ENCODE measurements at regions not wholly inside any gene's neighbourhood (a gene's known extent, or its start where the extent isn't known, plus 50 kb on each side); places are given as distances from the start of the nearest gene placed in this dataset.
"Not testable (repeated sequence)": the region's sequence is repeated elsewhere in the genome, so short reads cannot be mapped to it uniquely, and the experiment has no call there.

DNA sequence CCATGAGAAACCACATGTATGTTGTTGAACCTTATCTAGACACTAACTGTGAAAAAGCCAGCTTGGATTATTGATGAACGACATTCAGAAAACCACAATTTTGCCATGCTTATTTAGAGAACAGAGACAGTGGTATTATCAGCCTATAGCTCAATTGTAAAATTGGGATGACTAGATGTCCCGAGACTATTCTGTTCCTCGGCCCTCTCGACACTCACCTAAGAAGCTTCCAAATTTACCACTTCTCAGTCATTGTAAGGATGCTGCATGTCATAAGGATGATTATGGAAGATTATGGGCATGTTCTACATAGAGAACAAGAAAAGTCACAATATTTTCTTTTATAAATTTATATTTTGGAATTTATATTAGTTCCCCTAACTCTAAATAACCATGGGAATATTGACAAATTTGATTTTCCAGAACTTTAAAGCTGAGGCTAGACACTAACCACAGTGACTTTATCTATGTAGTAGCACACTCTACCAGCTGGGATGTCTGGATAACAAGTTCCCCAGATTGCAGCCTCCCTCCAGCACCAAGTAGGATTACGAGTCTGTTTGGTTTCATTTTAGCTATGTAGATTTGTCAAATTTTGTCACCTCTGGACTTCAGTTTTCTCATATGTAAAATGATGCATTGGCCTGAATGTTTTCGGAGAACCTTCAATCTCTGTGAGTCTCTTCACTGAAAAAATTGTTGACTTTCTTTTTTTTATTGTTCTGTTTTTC lies 513.6 kb downstream of the IRS2 start:
- TF ChIP-seq, protein P1, sequence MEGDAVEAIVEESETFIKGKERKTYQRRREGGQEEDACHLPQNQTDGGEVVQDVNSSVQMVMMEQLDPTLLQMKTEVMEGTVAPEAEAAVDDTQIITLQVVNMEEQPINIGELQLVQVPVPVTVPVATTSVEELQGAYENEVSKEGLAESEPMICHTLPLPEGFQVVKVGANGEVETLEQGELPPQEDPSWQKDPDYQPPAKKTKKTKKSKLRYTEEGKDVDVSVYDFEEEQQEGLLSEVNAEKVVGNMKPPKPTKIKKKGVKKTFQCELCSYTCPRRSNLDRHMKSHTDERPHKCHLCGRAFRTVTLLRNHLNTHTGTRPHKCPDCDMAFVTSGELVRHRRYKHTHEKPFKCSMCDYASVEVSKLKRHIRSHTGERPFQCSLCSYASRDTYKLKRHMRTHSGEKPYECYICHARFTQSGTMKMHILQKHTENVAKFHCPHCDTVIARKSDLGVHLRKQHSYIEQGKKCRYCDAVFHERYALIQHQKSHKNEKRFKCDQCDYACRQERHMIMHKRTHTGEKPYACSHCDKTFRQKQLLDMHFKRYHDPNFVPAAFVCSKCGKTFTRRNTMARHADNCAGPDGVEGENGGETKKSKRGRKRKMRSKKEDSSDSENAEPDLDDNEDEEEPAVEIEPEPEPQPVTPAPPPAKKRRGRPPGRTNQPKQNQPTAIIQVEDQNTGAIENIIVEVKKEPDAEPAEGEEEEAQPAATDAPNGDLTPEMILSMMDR (IDR thresholded peaks at IDR 0.05; ENCODE audit: insufficient read depth, low read depth, low read length, missing control alignments), result no peak
- H3K4me3 ChIP-seq (ENCODE audit: low read depth, low read length), result no peak overlapping the region
- DNase-seq (ENCODE audit: low read depth), result no peak

DNA sequence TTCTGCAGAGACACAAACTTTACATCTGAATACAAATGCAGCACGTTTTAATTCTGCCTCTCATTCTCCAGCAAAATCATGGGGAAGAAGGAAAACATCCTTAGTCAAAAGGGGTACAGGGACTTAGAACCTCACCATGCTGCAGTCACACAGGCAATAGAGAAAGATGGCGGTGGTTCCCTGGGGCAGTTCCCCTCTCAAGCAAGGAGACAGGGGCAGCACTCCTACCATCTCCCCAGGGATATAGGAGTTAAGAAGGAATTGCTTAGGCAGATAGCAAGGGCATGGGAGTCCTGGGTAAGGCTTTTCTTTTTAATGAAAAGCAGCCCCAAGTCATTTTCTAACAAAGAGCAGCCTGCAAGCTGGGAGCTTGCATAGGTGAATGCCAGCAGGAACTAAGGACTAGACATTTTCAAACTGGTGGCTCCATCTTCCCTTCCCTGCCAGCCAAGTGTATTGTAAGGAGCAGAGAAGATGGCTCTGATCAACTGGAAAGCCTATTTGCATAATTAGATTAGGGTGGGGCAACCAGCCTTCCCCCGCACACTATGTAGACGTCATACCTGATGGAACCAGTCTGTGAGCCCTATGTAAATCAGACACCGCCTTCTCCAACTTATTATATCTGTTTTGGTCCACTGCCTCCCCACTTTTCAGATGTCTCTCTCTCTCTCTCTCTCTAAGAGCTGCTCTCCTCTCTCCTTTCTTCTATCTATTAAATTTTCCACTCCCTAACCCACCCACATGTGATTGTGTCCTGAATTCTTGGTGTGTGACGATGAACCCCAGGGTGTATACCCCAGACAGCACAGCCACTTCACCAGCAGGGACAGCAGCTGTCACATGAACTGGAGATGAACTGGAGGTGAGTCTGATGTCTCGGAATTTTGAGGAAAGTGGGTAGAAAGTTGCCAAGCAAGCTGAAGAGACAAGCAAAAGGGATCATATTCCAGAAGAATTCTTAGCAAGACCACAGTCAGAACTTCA lies 514.5 kb downstream of the IRS2 start:
- DNase-seq (ENCODE audit: low read depth), result no peak
- no peak overlapping the region for H3K4me3 ChIP-seq (ENCODE audit: low read depth, low read length)
- TF ChIP-seq, protein P1 (IDR thresholded peaks at IDR 0.05; ENCODE audit: insufficient read depth, low read depth, low read length, missing control alignments), result no peak

DNA sequence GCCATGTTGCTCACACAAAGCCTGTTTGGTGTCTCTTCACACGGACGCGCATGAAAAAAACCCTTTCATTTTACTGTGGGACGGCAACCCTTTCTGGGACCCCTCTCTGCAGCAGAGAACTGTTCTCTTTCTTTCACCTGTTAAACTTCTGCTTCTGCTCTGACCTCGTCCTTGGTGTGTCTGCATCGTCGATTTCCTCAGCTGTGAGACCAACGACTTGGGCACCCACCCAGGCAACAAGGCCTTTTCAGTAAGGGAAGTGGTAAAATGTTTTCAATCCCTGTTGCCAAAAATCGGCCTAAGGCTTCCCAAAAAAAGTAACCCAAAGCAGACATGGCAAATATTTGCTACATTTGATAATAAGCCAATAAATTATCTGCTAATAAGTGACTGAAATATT lies 515.3 kb downstream of the IRS2 start:
- DNase-seq (ENCODE audit: low read depth), result no peak
- TF ChIP-seq, protein P1 (IDR thresholded peaks at IDR 0.05; ENCODE audit: insufficient read depth, low read depth, low read length, missing control alignments), result no peak
- no peak overlapping the region for H3K4me3 ChIP-seq (ENCODE audit: low read depth, low read length)

DNA sequence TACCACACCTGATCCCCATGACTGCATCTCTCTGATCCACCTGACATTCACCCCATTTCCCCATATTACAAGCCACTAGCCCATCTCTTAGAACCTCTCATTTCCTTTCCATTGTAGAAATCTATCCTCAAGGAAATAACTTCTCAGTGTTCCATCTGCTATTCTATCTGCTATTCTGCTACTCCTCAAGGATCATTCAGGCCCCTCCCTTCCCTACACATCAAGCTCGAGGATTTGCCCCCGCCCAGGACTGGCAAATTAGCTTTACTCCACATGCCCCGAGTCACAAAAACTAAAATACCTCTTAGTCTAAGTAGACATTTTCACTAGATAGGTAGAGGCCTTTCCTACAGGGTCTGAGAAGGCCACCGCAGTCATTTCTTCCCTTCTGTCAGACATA lies 517.0 kb downstream of the IRS2 start:
- not testable (repeated sequence) for H3K4me3 ChIP-seq (ENCODE audit: low read depth, low read length); DNase-seq (ENCODE audit: low read depth)

DNA sequence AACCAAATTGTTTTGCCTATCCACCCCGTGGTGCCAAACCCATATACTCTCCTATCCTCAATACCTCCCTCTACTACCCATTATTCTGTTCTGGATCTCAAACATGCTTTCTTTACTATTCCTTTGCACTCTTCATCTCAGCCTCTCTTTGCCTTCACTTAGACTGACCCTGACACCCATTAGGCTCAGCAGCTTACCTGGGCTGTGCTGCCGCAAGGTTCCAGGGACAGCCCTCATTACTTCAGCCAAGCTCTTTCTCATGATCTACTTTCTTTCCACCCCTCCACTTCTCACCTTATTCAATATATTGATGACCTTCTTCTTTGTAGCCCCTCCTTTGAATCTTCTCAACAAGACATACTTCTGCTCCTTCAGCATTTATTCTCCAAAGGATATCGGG lies 517.9 kb downstream of the IRS2 start:
- not testable (repeated sequence) for DNase-seq (ENCODE audit: low read depth); H3K4me3 ChIP-seq (ENCODE audit: low read depth, low read length)

DNA sequence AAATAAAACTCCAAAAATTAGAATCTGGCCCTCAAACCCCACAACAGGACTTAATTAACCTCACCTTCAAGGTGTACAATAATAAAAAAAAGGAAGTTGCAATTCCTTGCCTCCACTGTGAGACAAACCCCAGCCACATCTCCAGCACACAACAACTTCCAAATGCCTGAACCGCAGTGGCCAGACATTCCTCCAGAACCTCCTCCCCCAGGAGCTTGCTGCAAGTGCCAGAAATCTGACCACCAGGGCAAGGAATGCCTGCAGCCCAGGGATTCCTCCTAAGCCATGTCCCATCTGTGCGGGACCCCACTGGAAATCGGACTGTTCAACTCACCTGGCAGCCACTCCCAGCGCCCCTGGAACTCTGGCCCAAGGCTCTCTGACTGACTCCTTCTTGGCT lies 519.0 kb downstream of the IRS2 start:
- not testable (repeated sequence) for DNase-seq (ENCODE audit: low read depth); H3K4me3 ChIP-seq (ENCODE audit: low read depth, low read length)

DNA sequence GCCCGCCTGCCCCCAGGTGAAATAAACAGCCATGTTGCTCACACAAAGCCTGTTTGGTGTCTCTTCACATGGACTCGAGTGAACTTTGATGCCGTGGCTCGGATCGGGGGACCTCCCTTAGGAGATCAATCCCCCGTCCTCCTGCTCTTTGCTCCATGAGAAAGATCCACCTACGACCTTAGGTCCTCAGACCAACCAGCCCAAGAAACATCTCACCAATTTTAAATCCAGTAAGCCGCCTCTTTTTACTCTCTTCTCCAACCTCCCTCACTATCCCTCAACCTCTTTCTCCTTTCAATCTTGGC lies 521.0 kb downstream of the IRS2 start:
- not testable (repeated sequence) for DNase-seq (ENCODE audit: low read depth); H3K4me3 ChIP-seq (ENCODE audit: low read depth, low read length)

DNA sequence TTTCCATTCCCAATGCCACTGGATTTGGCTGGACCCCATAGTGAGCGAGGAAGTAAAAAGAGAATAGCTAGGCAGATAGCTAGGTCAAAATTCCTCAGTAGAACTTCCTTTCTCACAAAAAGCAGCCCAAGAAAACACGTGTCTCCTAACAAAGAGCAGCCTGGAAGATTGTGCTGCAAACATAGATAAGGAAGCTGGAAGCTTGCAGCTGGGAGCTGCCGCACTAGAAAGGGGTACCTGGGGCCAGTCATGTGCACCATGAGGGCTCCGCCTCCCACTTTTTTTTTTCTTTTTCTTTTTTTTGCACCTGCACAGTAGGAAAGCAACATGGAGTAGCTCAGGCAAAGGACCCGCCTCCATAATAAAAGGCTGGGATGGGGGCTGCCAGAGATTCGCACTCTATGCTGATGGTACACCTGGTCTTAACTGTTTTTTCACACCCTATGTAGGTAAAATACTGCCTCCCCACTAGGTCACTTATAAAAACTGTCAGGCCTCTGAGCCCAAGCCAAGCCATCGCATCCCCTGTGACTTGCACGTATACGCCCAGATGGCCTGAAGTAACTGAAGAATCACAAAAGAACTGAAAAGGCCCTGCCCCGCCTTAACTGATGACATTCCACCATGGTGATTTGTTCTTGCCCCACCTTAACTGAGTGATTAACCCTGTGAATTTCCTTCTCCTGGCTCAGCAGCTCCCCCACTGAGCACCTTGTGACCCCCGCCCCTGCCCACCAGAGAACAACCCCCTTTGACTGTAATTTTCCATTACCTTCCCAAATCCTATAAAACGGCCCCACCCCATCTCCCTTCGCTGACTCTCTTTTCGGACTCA lies 521.6 kb downstream of the IRS2 start:
- not testable (repeated sequence) for H3K4me3 ChIP-seq (ENCODE audit: low read depth, low read length); DNase-seq (ENCODE audit: low read depth)

DNA sequence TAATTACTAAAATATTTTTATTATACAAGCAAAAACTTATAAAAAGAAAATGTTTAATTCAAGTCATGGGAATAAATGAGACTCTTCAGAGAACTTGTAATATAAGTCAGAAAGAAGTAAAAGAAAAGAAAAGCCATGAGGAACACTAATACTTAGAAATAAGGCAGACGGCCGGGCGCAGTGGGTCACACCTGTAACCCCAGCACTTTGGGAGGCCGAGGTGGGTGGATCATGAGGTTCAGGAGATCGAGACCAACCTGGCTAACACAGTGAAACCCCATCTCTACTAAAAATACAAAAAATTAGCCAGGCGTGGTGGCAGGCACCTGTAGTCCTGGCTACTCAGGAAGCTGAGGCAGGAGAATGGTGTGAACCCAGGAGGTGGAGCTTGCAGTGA lies 528.6 kb downstream of the IRS2 start:
- not testable (repeated sequence) for DNase-seq (ENCODE audit: low read depth)

More for the DNA sequence above, 528.6 kb downstream of the IRS2 start:
- not testable (repeated sequence) for H3K4me3 ChIP-seq (ENCODE audit: low read depth, low read length)

Measured in GM12865 (cell line).